WTC11 (cell line): ENCODE measurements at regions not wholly inside any gene's neighbourhood (a gene's known extent, or its start where the extent isn't known, plus 50 kb on each side); places are given as distances from the start of the nearest gene placed in this dataset.
A peak's percentile ranks its signal among the peaks of the same experiment; 100 is the strongest.

Experiments used
- ATAC-seq: fragments of 200-7000 bp; cut with Tn5 transposase; 2 replicates; pipeline ENCODE4 v1.10.0; 2021; ENCODE audit warnings: mild to moderate bottlenecking, moderate library complexity
- CTCF ChIA-PET: fragments of 300-600 bp; sonication (Branson Sonifier 250); formaldehyde crosslinking; loops from one replicate; lab custom pipeline; 2021; ENCODE audit warnings: antibody characterized with exemption; lab: Charles Lee
- POLR2A ChIA-PET: fragments of 350-600 bp; sonication (Branson Sonifier 250); formaldehyde crosslinking; loops from one replicate; lab custom pipeline; 2021; ENCODE audit warnings: antibody characterized with exemption; lab: Charles Lee
- DNase-seq: peaks from one replicate; pipeline ENCODE4 v3.0.0; 2021; ENCODE audit warnings: low spot score
- H3K27ac Mint-ChIP-seq: 2 replicates; pipeline ENCODE4 v1.8.0; 2021; ENCODE audit warnings: mixed read lengths
- H3K27me3 Mint-ChIP-seq: 2 replicates; pipeline ENCODE4 v1.8.0; 2021; ENCODE audit warnings: low read depth, mild to moderate bottlenecking, moderate library complexity, mixed read lengths
- H3K36me3 Mint-ChIP-seq: 2 replicates; pipeline ENCODE4 v1.8.0; 2021; ENCODE audit warnings: mixed read lengths
- H3K4me1 Mint-ChIP-seq: 2 replicates; pipeline ENCODE4 v1.8.0; 2022; ENCODE audit warnings: mixed read lengths
- H3K4me3 Mint-ChIP-seq: 2 replicates; pipeline ENCODE4 v1.8.0; 2021; ENCODE audit warnings: mild to moderate bottlenecking, moderate library complexity, mixed read lengths
- H3K9me3 Mint-ChIP-seq: 2 replicates; pipeline ENCODE4 v1.8.0; 2021; ENCODE audit warnings: mixed read lengths
- AFF4 ChIP-seq: sonication (generic); formaldehyde crosslinking; IDR thresholded peaks from 2 replicates; pipeline ENCODE4 v1.8.1; 2023; ENCODE audit warnings: mild to moderate bottlenecking, missing genetic modification reagents, borderline replicate concordance
- ATF6 ChIP-seq: sonication (generic); formaldehyde crosslinking; IDR thresholded peaks from 2 replicates; pipeline ENCODE4 v1.8.1; 2023; ENCODE audit warnings: mild to moderate bottlenecking, missing genetic modification reagents
- CREB1 ChIP-seq: sonication (generic); formaldehyde crosslinking; IDR thresholded peaks from 2 replicates; pipeline ENCODE4 v1.8.0; 2023; ENCODE audit warnings: mild to moderate bottlenecking, missing genetic modification reagents
- E2F4 ChIP-seq: sonication (generic); formaldehyde crosslinking; IDR thresholded peaks from 2 replicates; pipeline ENCODE4 v1.8.1; 2022; ENCODE audit warnings: low read depth, mild to moderate bottlenecking, moderate library complexity, missing genetic modification reagents, borderline replicate concordance
- FOXP1 ChIP-seq: sonication (generic); formaldehyde crosslinking; IDR thresholded peaks from 2 replicates; pipeline ENCODE4 v1.8.0; 2022; ENCODE audit warnings: missing genetic modification reagents, mild to moderate bottlenecking, moderate library complexity, borderline replicate concordance
- GRHL2 ChIP-seq: fragments of 250-450 bp; sonication (Bioruptor Pico); IDR thresholded peaks from 2 replicates; pipeline ENCODE4 v1.8.0; 2022; ENCODE audit warnings: mild to moderate bottlenecking, moderate library complexity; ENCODE audit not compliant: insufficient replicate concordance, severe bottlenecking
- GTF2I ChIP-seq: fragments of 250-450 bp; sonication (Bioruptor Pico); conservative IDR thresholded peaks from 2 replicates; pipeline ENCODE4 v1.4.0; 2021; ENCODE audit warnings: mild to moderate bottlenecking
- MXD4 ChIP-seq: fragments of 250-450 bp; sonication (Bioruptor Pico); IDR thresholded peaks from 2 replicates; pipeline ENCODE4 v1.8.0; 2021; ENCODE audit warnings: mild to moderate bottlenecking, moderate library complexity, borderline replicate concordance
- NFATC4 ChIP-seq: fragments of 250-450 bp; sonication (Bioruptor Pico); IDR thresholded peaks from 2 replicates; pipeline ENCODE4 v1.9.0; 2021; ENCODE audit warnings: mild to moderate bottlenecking
- NFYB ChIP-seq: sonication (generic); formaldehyde crosslinking; conservative IDR thresholded peaks from 2 replicates; pipeline ENCODE4 v1.8.0; 2022; ENCODE audit warnings: low read depth, missing genetic modification reagents
- NR2C2 ChIP-seq: sonication (generic); formaldehyde crosslinking; IDR thresholded peaks from 2 replicates; pipeline ENCODE4 v1.8.0; 2022; ENCODE audit warnings: mild to moderate bottlenecking, missing genetic modification reagents
- NR3C1 ChIP-seq: sonication (generic); formaldehyde crosslinking; conservative IDR thresholded peaks from 2 replicates; pipeline ENCODE4 v1.8.1; 2023; ENCODE audit warnings: low read depth, mild to moderate bottlenecking, missing genetic modification reagents
- PREB ChIP-seq: sonication (generic); formaldehyde crosslinking; IDR thresholded peaks from 2 replicates; pipeline ENCODE4 v1.8.1; 2022; ENCODE audit warnings: mild to moderate bottlenecking, missing genetic modification reagents, moderate library complexity, borderline replicate concordance
- PRRX2 ChIP-seq: fragments of 250-450 bp; sonication (Bioruptor Pico); IDR thresholded peaks from 2 replicates; pipeline ENCODE4 v1.8.0; 2021; ENCODE audit warnings: mild to moderate bottlenecking
- RORB ChIP-seq: fragments of 250-450 bp; sonication (Bioruptor Pico); IDR thresholded peaks from 2 replicates; pipeline ENCODE4 v1.9.0; 2021; ENCODE audit warnings: mild to moderate bottlenecking
- SMAD3 ChIP-seq: sonication (generic); formaldehyde crosslinking; IDR thresholded peaks from 2 replicates; pipeline ENCODE4 v1.8.0; 2022; ENCODE audit warnings: missing genetic modification reagents, mild to moderate bottlenecking, borderline replicate concordance
- TEAD4 ChIP-seq: sonication (generic); formaldehyde crosslinking; IDR thresholded peaks from 2 replicates; pipeline ENCODE4 v1.8.0; 2022; ENCODE audit warnings: mild to moderate bottlenecking, missing genetic modification reagents
- USF1 ChIP-seq: sonication (generic); formaldehyde crosslinking; IDR thresholded peaks from 2 replicates; pipeline ENCODE4 v1.8.0; 2022; ENCODE audit warnings: mild to moderate bottlenecking, missing genetic modification reagents
- ZNF138 ChIP-seq: sonication (generic); formaldehyde crosslinking; conservative IDR thresholded peaks from 2 replicates; pipeline ENCODE4 v1.8.1; 2022; ENCODE audit warnings: mild to moderate bottlenecking, moderate library complexity, missing genetic modification reagents
- ZNF263 ChIP-seq: sonication (generic); formaldehyde crosslinking; IDR thresholded peaks from 2 replicates; pipeline ENCODE4 v1.8.1; 2022; ENCODE audit warnings: low read depth, mild to moderate bottlenecking, moderate library complexity, missing genetic modification reagents
- ZNF317 ChIP-seq: sonication (generic); formaldehyde crosslinking; IDR thresholded peaks from 2 replicates; pipeline ENCODE4 v1.8.1; 2023; ENCODE audit warnings: low read depth, mild to moderate bottlenecking, moderate library complexity, missing genetic modification reagents, borderline replicate concordance
- ZNF423 ChIP-seq: fragments of 250-450 bp; sonication (Bioruptor Pico); IDR thresholded peaks from 2 replicates; pipeline ENCODE4 v2.1.2; 2022; ENCODE audit warnings: mild to moderate bottlenecking, moderate library complexity
- ZNF425 ChIP-seq: fragments of 250-450 bp; sonication (Bioruptor Pico); conservative IDR thresholded peaks from 2 replicates; pipeline ENCODE4 v1.9.0; 2021; ENCODE audit warnings: mild to moderate bottlenecking
- ZNF671 ChIP-seq: fragments of 250-450 bp; sonication (Bioruptor Pico); IDR thresholded peaks from 2 replicates; pipeline ENCODE4 v1.8.0; 2021; ENCODE audit warnings: mild to moderate bottlenecking

GRCh38 chr4:14064984-14065383, 437.5 kb upstream of the BOD1L1 start:
- POLR2A ChIA-PET, result no interaction called here
- H3K27ac Mint-ChIP-seq, result no peak overlapping the region
- H3K36me3 Mint-ChIP-seq, result no peaks in the 10 kb centered on the region
- ATAC-seq, result peak; percentile 57; the same call in 1 of the 2 replicates
- H3K4me3 Mint-ChIP-seq, result no peak overlapping the region
- H3K9me3 Mint-ChIP-seq, result no peaks in the 10 kb centered on the region; the same call in none of the 2 replicates
- H3K4me1 Mint-ChIP-seq, result peaks cover 42% of the 10 kb centered on the region
- no peak for DNase-seq
- CTCF ChIA-PET, result no interaction called here
- no peaks in the 10 kb centered on the region for H3K27me3 Mint-ChIP-seq
- TF ChIP-seq ZNF423 (CRISPR knock-in tag) (no peak), ZNF263 (CRISPR knock-in tag) (no peak), USF1 (CRISPR knock-in tag) (no peak), RORB (no peak), ZNF317 (no peak), AFF4 (CRISPR knock-in tag) (no peak), ZNF425 (CRISPR knock-in tag) (no peak), ZNF138 (CRISPR knock-in tag) (no peak), ZNF671 (CRISPR knock-in tag) (no peak), PREB (CRISPR knock-in tag) (no peak), E2F4 (CRISPR knock-in tag) (no peak), FOXP1 (CRISPR knock-in tag) (no peak), NR2C2 (CRISPR knock-in tag) (no peak), NFYB (no peak), NFATC4 (no peak), PRRX2 (CRISPR knock-in tag) (no peak), TEAD4 (CRISPR knock-in tag) (no peak), NR3C1 (CRISPR knock-in tag) (no peak)
- TF ChIP-seq, all 79 proteins: peak for 0

- no peaks in the 10 kb centered on the region; the same call in none of the 2 replicates for H3K9me3 Mint-ChIP-seq
- H3K4me1 Mint-ChIP-seq, result peaks cover 44% of the 10 kb centered on the region
- H3K36me3 Mint-ChIP-seq, result no peaks in the 10 kb centered on the region
- no peak overlapping the region for H3K27ac Mint-ChIP-seq
- CTCF ChIA-PET, result no interaction called here
- POLR2A ChIA-PET, result no interaction called here
- no peaks in the 10 kb centered on the region for H3K27me3 Mint-ChIP-seq
- H3K4me3 Mint-ChIP-seq, result no peak overlapping the region
- DNase-seq, result no peak
- no peak for ATAC-seq
- TF ChIP-seq GRHL2 (CRISPR knock-in tag), result no peak
- no peak for TF ChIP-seq SMAD3 (CRISPR knock-in tag)
- no peak for TF ChIP-seq CREB1 (CRISPR knock-in tag)
- no peak for TF ChIP-seq ZNF263 (CRISPR knock-in tag)
- TF ChIP-seq GTF2I (CRISPR knock-in tag), result no peak
- TF ChIP-seq MXD4 (CRISPR knock-in tag), result no peak
- no peak for TF ChIP-seq ATF6
- no peak for TF ChIP-seq USF1 (CRISPR knock-in tag)
Observed at GRCh38 chr4:14065406-14065805, 437.9 kb upstream of the BOD1L1 start.
